CD14-positive monocyte (primary cell): ENCODE measurements at regions not wholly inside any gene's neighbourhood (a gene's known extent, or its start where the extent isn't known, plus 50 kb on each side); places are given as distances from the start of the nearest gene placed in this dataset.
A peak's percentile ranks its signal among the peaks of the same experiment; 100 is the strongest.

ENCODE experiments used
- DNase-seq, 3 donors: peaks; one replicate each; pipeline ENCODE4 v3.0.0-alpha.2; 2011 to 2022
- H2AFZ ChIP-seq: 2 replicates; pipeline ENCODE4 v1.6.0; 2012; ENCODE audit warnings: mild to moderate bottlenecking, low read depth, low read length, inconsistent platforms; ENCODE audit not compliant: insufficient read depth, poor library complexity, severe bottlenecking
- H3K27ac ChIP-seq, 2 donors: 1 replicate in 1 of 2; 2 replicates in 1 of 2; pipeline ENCODE4 v1.5.1; 2012 to 2013; ENCODE audit warnings: low read length in 2 of 2, control low read depth in 1 of 2, inconsistent platforms in 1 of 2, low read depth in 1 of 2, mild to moderate bottlenecking in 1 of 2
- H3K27me3 ChIP-seq, 2 donors: one replicate each; pipeline versions ENCODE4 v1.6.0 to v1.6.1; 2011 to 2013; ENCODE audit warnings: low read length in 2 of 2; ENCODE audit not compliant: control insufficient read depth in 2 of 2, insufficient read depth in 2 of 2
- H3K36me3 ChIP-seq, 2 donors: replicated peaks in 1 of 2; 1 replicate in 1 of 2; 2 replicates in 1 of 2; pipeline versions ENCODE4 v1.5.1 to v1.6.1; 2012 to 2013; ENCODE audit warnings: low read length in 2 of 2, control low read depth in 1 of 2, inconsistent platforms in 1 of 2, mild to moderate bottlenecking in 1 of 2; ENCODE audit not compliant: insufficient read depth in 2 of 2, control insufficient read depth in 1 of 2
- H3K4me1 ChIP-seq, 2 donors: 1 replicate in 1 of 2; 2 replicates in 1 of 2; pipeline versions ENCODE4 v1.5.1 to v1.6.1; 2012 to 2013; ENCODE audit warnings: low read length in 2 of 2, control low read depth in 1 of 2, inconsistent platforms in 1 of 2, mild to moderate bottlenecking in 1 of 2, moderate library complexity in 1 of 2; ENCODE audit not compliant: insufficient read depth in 2 of 2, control insufficient read depth in 1 of 2
- H3K4me2 ChIP-seq: replicated peaks from 2 replicates; pipeline ENCODE3; 2012; ENCODE audit warnings: low read length, moderate library complexity, mild to moderate bottlenecking; ENCODE audit not compliant: poor library complexity, severe bottlenecking; ENCODE audit errors: extremely low read depth
- H3K4me3 ChIP-seq, 3 experiments: fragments of 200-600 bp in 1 of 3; sonication (generic) in 1 of 3; replicated peaks in 1 of 3; 1 replicate in 2 of 3; 2 replicates in 1 of 3; pipeline ENCODE4 v1.5.1; 2011 to 2013; ENCODE audit warnings: low read length in 3 of 3, mild to moderate bottlenecking in 3 of 3, control low read depth in 2 of 3, low read depth in 2 of 3, inconsistent platforms in 1 of 3, moderate library complexity in 1 of 3
- H3K79me2 ChIP-seq: 2 replicates; pipeline ENCODE4 v1.6.0; 2012; ENCODE audit warnings: mild to moderate bottlenecking, control low read depth, inconsistent platforms, low read length, moderate library complexity; ENCODE audit not compliant: insufficient read depth
- H3K9ac ChIP-seq: 2 replicates; pipeline ENCODE4 v1.6.0; 2017; ENCODE audit warnings: low read length, mild to moderate bottlenecking; ENCODE audit not compliant: insufficient read depth, poor library complexity, severe bottlenecking
- H3K9me3 ChIP-seq, 2 donors: replicated peaks in 1 of 2; 1 replicate in 1 of 2; 2 replicates in 1 of 2; pipeline versions ENCODE4 v1.5.1 to v1.6.1; 2012 to 2013; ENCODE audit warnings: low read length in 2 of 2, control low read depth in 1 of 2; ENCODE audit not compliant: control insufficient read depth in 1 of 2, insufficient read depth in 1 of 2
- H4K20me1 ChIP-seq: 2 replicates; pipeline ENCODE4 v1.6.0; 2012; ENCODE audit warnings: mild to moderate bottlenecking, low read length, control low read depth, moderate library complexity; ENCODE audit not compliant: insufficient read depth
- H3K27ac Mint-ChIP-seq, 7 donors: one replicate each; pipeline ENCODE4 v1.8.0; 2020; ENCODE audit warnings: mild to moderate bottlenecking in 7 of 7, mixed read lengths in 7 of 7, moderate library complexity in 6 of 7, inconsistent platforms in 2 of 7
- H3K27me3 Mint-ChIP-seq, 3 donors: one replicate each; pipeline ENCODE4 v1.8.0; 2021 to 2022; ENCODE audit warnings: low read depth in 3 of 3, mild to moderate bottlenecking in 3 of 3, mixed read lengths in 3 of 3, moderate library complexity in 3 of 3, inconsistent platforms in 1 of 3
- H3K36me3 Mint-ChIP-seq, 2 donors: one replicate each; pipeline ENCODE4 v1.8.0; 2020; ENCODE audit warnings: mixed read lengths in 2 of 2, inconsistent platforms in 1 of 2, mild to moderate bottlenecking in 1 of 2
- H3K4me1 Mint-ChIP-seq: one replicate; pipeline ENCODE4 v1.8.0; 2020; ENCODE audit warnings: mild to moderate bottlenecking, mixed read lengths
- H3K4me3 Mint-ChIP-seq, 2 donors: one replicate each; pipeline ENCODE4 v1.8.0; 2020; ENCODE audit warnings: mild to moderate bottlenecking in 2 of 2, mixed read lengths in 2 of 2, moderate library complexity in 1 of 2
- H3K9me3 Mint-ChIP-seq, 7 donors: one replicate each; pipeline ENCODE4 v1.8.0; 2020 to 2022; ENCODE audit warnings: mixed read lengths in 7 of 7, mild to moderate bottlenecking in 6 of 7, moderate library complexity in 6 of 7, inconsistent platforms in 2 of 7
- CTCF ChIP-seq: fragments of 200-600 bp; IDR thresholded peaks from one replicate; pipeline ENCODE4 v1.8.0; 2022; ENCODE audit warnings: antibody characterized with exemption, mild to moderate bottlenecking
- WGBS: methylation state at CpG from one replicate; pipeline ENCODE4 v1.1.5; 2013; ENCODE audit warnings: missing lambda C conversion rate; ENCODE audit not compliant: insufficient coverage; 5-methylcytosine and 5-hydroxymethylcytosine counted together
- intact Hi-C, 2 donors: fragments of 100-400 bp; cut with micrococcal nuclease; formaldehyde crosslinking; loops; one replicate each; pipeline versions ENCODE4 v1.15.0 to v1.15.1; 2023

- H3K4me2 ChIP-seq: peak overlapping the region; percentile 25
- Mint-ChIP-seq H3K36me3 (peaks cover 22 to 36% of the 10 kb centered on the region in 2 donors), H3K27ac (peak overlapping the region in 4 of 7 donors; percentile 22 to 63 (median 41)), H3K9me3 (no peaks in the 10 kb centered on the region), H3K27me3 (peaks cover 0 to 2% (median 0%) of the 10 kb centered on the region in 3 donors), H3K4me1 (peaks cover 24% of the 10 kb centered on the region), H3K4me3 (no peak overlapping the region)
- peaks cover 0 to 34% of the 10 kb centered on the region in 2 donors for H3K36me3 ChIP-seq
- H3K4me3 ChIP-seq: peak overlapping the region in 1 of 3 experiments; percentile 2
- H3K27me3 ChIP-seq: no peaks in the 10 kb centered on the region
- intact Hi-C loops: no loop called here
- TF ChIP-seq CTCF: no peak
- peak overlapping the region in 1 of 2 donors; percentile 65 for H3K27ac ChIP-seq
- peaks cover 16 to 23% of the 10 kb centered on the region in 2 donors for H3K4me1 ChIP-seq
- peaks cover 91% of the 10 kb centered on the region for H3K79me2 ChIP-seq
- peak overlapping the region; percentile 15 for H3K9ac ChIP-seq
- no peaks in the 10 kb centered on the region for H3K9me3 ChIP-seq
- WGBS: 74% methylated on average over 4 of the region's 6 CpGs
- H4K20me1 ChIP-seq: peaks cover 82% of the 10 kb centered on the region
- H2AFZ ChIP-seq: no peak overlapping the region
- peak; percentile 19 to 40 (median 24) for DNase-seq
Measured at GRCh38 chr22:42202669-42203068, 67.8 kb downstream of the TCF20 start.

DNA sequence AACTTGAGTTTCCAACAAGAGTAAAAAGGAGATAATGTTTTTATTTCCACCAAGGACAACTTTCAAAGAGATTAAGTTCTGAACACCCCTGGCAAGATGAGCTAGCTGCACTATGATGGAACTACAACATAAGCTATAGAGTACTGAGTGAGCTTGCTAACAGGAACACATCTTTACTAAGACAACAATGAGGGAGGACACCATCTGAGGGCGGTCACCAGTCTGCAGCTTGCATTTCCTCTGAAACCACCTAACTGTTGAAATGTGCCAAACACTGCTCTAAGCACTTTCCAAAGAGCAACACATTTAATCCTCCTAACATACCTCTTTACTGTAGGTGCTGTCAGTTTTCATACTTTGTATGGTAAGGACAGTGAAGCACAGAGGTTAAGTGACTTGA lies 68.4 kb downstream of the TCF20 start:
- TF ChIP-seq CTCF: no peak
- no peaks in the 10 kb centered on the region for H3K9me3 ChIP-seq
- H3K27ac ChIP-seq: peak overlapping the region in 1 of 2 donors; percentile 65
- H3K36me3 ChIP-seq: peaks cover 0 to 30% of the 10 kb centered on the region in 2 donors
- DNase-seq: no peak
- Mint-ChIP-seq H3K36me3 (peaks cover 22 to 33% of the 10 kb centered on the region in 2 donors), H3K4me3 (no peak overlapping the region), H3K9me3 (no peaks in the 10 kb centered on the region), H3K27me3 (peaks cover 0 to 2% (median 0%) of the 10 kb centered on the region in 3 donors), H3K27ac (peak overlapping the region in 5 of 7 donors; percentile 1 to 68 (median 28)), H3K4me1 (peaks cover 23% of the 10 kb centered on the region)
- H3K4me2 ChIP-seq: peak overlapping the region; percentile 25
- peak overlapping the region; percentile 15 for H3K9ac ChIP-seq
- no peak overlapping the region for H2AFZ ChIP-seq
- H4K20me1 ChIP-seq: peaks cover 80% of the 10 kb centered on the region
- no peaks in the 10 kb centered on the region for H3K27me3 ChIP-seq
- peaks cover 16 to 23% of the 10 kb centered on the region in 2 donors for H3K4me1 ChIP-seq
- intact Hi-C loops: no loop called here
- WGBS: no CpG with 5 or more reads among the region's 1 CpG
- peaks cover 88% of the 10 kb centered on the region for H3K79me2 ChIP-seq
- H3K4me3 ChIP-seq: peak overlapping the region in 1 of 3 experiments; percentile 2
